GM12872 (cell line): ENCODE measurements at regions not wholly inside any gene's neighbourhood (a gene's known extent, or its start where the extent isn't known, plus 50 kb on each side); places are given as distances from the start of the nearest gene placed in this dataset.

Experiments used
- TF ChIP-seq, protein P1 (sequence below): IDR thresholded peaks from 3 replicates; pipeline ENCODE4 v1.5.1; 2011; ENCODE audit warnings: low read depth, mild to moderate bottlenecking, low read length, moderate library complexity; ENCODE audit not compliant: insufficient read depth

DNA sequence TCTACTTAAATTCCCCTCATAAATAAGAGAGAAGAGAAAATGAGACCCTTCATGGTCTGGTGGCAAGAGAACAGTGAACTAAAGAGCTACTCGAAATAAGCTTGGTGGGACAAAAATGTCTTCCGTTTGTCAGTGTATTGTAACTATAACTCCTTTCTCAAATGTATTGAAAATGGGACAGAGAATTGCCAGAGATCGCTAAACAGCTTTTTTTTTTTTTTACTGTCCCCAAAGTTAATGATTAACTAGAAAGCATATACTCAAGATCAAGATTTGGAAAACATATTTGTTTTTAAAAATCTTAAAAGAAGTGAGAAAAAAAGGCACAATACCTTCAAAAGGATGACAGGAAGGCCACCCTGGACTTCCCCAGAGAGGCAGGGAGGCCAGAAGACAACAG, 206.4 kb upstream of the CTNND2 start:
- TF ChIP-seq, protein P1, sequence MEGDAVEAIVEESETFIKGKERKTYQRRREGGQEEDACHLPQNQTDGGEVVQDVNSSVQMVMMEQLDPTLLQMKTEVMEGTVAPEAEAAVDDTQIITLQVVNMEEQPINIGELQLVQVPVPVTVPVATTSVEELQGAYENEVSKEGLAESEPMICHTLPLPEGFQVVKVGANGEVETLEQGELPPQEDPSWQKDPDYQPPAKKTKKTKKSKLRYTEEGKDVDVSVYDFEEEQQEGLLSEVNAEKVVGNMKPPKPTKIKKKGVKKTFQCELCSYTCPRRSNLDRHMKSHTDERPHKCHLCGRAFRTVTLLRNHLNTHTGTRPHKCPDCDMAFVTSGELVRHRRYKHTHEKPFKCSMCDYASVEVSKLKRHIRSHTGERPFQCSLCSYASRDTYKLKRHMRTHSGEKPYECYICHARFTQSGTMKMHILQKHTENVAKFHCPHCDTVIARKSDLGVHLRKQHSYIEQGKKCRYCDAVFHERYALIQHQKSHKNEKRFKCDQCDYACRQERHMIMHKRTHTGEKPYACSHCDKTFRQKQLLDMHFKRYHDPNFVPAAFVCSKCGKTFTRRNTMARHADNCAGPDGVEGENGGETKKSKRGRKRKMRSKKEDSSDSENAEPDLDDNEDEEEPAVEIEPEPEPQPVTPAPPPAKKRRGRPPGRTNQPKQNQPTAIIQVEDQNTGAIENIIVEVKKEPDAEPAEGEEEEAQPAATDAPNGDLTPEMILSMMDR = no peak

DNA sequence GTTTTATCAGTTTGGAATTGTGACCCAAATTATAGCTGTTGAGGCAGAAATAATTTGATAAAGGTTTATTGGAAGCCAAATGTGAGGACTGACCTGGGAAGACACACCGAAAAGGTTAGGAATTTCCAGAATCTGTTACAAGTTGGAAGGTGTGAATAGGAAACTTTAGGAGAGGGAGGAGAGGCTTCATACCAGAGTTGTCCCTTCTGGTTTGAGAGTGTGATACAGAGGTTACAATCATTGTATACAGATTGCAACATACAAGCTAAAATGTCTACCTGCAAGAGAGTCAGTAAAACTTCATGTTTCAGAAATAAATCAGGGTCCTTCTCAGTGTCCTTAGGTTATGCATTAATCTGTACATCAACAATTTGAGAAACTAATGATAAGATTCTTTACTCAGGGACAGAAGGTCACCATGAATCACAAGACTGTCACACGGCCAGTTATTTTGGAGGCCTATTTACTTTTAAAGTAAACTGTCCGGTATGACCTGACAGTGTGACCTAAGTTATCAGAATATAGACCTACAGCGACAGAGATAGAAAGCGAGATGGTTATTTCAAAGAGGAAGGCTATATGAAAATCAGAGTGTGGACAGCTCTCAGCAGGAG, 204.9 kb upstream of the CTNND2 start:
- TF ChIP-seq, protein P1 = no peak

DNA sequence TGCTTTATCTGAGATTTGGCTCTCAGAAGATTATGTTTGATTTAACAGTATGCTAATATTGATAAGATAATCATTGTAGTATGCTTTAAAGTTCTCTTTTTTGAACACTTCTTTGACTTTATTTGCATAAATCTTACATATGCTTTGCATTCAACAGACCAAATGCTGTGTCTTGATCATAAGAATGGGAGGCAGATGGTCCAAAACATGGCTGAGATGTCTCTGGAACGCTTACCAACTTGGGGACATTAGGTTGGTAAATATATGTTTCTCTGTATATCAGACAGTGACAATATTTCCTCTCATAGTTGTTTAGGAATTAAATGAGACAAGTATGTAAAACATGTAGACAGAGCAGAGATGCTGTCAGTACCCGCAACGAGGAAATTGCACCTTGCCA, 197.9 kb upstream of the CTNND2 start:
- TF ChIP-seq, protein P1 = no peak

DNA sequence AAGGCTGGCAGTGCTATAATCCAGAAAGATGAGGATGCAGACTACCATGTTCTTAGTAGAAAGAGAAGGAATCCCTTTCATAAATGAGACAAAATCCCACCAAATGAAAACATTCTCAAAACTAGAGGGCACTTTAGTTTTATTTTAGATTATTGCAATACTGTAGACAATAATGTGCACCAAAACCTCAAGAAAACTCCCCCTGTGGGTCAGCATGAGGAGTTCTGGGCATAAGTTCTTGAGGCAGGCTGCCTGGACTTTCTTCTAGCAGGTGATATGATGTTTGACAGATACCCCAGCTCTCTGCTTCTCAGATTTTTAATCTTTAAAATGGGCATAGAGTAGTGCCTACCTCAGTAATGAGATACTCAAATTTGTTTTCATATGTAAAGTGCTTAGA, 196.3 kb upstream of the CTNND2 start:
- TF ChIP-seq, protein P1 = no peak

DNA sequence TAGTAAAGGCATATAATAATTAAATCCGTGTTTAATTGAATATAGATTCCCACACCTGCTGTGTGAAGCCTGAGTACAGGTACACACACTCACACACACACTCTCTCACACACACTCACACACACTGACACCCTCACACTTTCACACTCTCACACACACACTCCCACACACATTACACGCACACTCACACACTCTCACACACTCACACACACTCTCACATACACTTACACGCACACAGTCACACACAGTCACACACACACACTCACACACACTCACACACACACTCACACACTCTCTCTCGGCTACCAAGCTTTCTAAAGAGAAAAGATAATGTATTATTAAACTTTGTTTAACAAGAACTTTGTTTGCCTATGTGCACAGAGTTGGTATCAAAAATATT, 195.1 kb upstream of the CTNND2 start:
- TF ChIP-seq, protein P1 = no peak

DNA sequence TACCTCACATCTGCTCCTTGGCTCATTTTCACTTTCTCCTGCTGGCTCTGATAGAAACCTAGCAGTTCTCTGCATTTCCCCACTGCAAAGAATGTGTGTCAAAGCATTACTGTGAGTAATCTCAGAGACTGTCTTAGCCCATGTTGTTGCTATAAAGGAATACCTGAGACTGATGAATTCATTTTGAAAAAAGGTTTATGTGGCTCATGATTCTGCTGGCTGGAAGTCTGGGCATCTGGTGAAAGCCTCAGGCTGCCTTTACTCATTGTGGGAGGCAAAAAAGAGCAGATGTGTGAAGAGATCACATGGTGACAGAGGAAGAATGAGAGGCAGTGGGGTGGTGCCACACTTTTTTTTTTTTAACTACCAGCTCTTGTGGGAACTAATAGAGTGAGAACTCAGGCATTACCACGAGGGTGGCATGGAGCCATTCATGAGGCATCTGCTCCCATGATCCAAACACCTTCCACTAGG, 191.6 kb upstream of the CTNND2 start:
- TF ChIP-seq, protein P1 = no peak

DNA sequence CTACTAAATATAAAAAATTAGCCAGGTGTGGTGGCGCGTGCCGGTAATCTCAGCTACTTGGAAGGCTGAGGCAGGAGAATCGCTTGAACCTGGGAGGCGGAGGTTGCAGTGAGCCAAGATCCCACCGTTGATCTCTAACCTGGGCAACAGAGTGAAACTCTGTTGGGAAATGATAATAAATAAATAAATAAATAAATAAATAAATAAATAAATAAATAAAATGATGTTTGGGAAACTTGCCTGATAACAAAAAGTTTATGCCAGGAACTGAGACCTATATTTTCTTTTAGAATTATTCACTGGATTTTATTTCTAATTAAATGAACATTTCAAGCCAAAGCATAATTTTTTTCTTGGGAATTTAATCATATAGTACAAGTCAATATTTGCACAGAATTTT, 189.3 kb upstream of the CTNND2 start:
- TF ChIP-seq, protein P1 = no peak

DNA sequence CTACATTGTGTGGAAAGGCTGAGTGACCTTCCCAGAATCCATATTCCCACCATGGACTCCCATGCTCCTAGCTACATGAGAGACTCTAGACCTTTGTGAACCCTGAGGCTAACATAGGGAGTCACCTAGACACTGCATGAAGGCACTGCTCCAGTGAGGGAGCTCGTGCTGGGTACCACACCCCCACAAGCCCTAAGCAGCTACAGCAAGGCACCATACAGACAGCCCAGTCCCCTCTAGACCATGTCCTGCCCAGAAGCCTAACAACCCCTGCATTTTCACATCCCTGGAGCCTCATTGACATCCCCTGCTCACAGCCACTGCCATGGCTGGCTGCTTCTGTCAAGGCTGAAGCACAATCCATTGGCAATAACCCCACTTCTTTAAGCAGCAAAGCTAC, 176.5 kb upstream of the CTNND2 start:
- TF ChIP-seq, protein P1 = no peak
